Heart left ventricle (tissue), 13 donors: ENCODE measurements at regions not wholly inside any gene's neighbourhood (a gene's known extent, or its start where the extent isn't known, plus 50 kb on each side); places are given as distances from the start of the nearest gene placed in this dataset.

Experiments used
- POLR2A ChIP-seq, 2 donors: fragments of 450-650 bp; IDR thresholded peaks; one replicate each; pipeline ENCODE4 v1.6.1; 2017; ENCODE audit warnings: antibody characterized with exemption in 2 of 2, mild to moderate bottlenecking in 2 of 2, moderate library complexity in 2 of 2
- TF ChIP-seq, protein P1 (sequence below), 12 donors: fragments of 200-600 bp; sonication (generic) in 4 of 12; IDR thresholded peaks; one replicate each; pipeline versions ENCODE4 v1.5.0 to v1.8.0; 2018 to 2022; ENCODE audit warnings: antibody characterized with exemption in 12 of 12, mild to moderate bottlenecking in 5 of 12
- donor health status: ischemic (EF 13 %, LVEDD 7.1; RV severe dilation, severe dysfunction).
- donor health status: DM: no; HTN: yes; CAD: no.
- donor health status: DM: no; HTN: no; CAD: no.
- donor health status: ischemic (EF 25% LVEDD 6.9; RV normal size, moderate dysfunction).
- donor health status: ischemic (EF 25% LVEDD 5.7; RV mildly dilated, moderate dysfunction).
- donor health status: ischemic (EF 35%, LVEDD 5.7; RV mildly dilated, moderate dysfunction).
- donor health status: nonischemic (EF 11% LVEDD 7.7; RV severe dilation, severe dysfunction).
- donor health status: DM: yes; HTN: yes; CAD: no.
- donor health status: PGD.
- donor health status: ischemic (EF 29% LVEDD 5.4; RV normal size, mild dysfunction).
- donor health status: nonischemic (EF 23%, LVEDD 6.1; RV moderate dilation, normal function).

DNA sequence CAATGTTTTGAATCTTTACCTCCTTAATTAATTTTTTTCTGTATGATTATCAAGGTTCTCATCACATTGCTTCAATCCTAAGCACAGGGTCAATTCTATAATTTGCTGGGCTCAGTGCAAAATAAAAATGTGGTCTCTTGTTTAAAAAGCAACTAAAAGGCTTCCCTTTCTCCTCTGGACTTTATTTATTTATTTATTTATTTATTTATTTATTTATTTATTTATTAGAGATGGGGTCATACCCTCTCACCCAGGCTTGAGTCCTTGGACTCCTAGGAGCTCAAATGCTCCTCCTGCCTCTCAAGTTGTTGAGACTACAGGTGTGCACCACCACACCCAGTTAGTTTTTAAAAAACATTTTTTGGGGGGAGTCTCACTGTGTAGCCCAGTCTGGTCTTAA, 710.1 kb upstream of the REG3G start:
- TF ChIP-seq POLR2A (IDR thresholded peaks at IDR 0.05): no peak
- TF ChIP-seq, protein P1, sequence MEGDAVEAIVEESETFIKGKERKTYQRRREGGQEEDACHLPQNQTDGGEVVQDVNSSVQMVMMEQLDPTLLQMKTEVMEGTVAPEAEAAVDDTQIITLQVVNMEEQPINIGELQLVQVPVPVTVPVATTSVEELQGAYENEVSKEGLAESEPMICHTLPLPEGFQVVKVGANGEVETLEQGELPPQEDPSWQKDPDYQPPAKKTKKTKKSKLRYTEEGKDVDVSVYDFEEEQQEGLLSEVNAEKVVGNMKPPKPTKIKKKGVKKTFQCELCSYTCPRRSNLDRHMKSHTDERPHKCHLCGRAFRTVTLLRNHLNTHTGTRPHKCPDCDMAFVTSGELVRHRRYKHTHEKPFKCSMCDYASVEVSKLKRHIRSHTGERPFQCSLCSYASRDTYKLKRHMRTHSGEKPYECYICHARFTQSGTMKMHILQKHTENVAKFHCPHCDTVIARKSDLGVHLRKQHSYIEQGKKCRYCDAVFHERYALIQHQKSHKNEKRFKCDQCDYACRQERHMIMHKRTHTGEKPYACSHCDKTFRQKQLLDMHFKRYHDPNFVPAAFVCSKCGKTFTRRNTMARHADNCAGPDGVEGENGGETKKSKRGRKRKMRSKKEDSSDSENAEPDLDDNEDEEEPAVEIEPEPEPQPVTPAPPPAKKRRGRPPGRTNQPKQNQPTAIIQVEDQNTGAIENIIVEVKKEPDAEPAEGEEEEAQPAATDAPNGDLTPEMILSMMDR (IDR thresholded peaks at IDR 0.05): no peak
